ENCODE measurements at regions not wholly inside any gene's neighbourhood (a gene's known extent, or its start where the extent isn't known, plus 50 kb on each side); places are given as distances from the start of the nearest gene placed in this dataset.

DNA sequence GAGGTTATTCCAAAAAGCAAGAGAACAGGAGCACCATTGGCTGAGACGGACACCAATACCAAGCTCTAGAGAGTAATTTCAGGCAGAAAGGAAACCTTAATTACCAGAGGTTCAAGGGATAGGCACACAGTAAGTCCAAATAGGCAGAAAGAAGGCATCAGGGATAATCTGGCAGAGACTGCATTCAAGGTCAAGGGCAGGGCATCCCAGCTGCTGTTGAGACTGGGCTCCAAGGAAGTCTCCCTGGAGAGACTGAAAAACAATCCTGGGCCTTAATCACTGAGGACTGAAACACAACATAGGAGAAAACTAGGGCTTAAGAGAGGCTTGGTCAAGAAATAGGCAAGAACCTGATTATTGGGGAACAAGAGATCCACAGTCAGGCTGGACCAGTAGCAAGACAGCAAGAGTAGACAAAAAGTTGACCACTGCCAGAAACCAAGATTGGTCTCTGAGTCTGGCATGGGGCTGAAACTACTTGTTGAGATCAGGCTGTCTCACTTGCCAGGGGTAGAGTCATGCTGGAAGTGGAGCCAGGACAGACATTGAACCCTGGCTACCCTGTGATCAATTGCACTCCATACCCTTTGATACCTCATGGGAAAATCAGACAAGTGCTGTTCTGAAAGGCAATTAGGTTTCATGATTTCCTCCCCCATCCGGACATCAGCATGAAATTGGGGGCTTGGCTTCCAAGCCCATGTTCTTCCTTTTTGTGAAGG lies 193.2 kb upstream of the TNP1 start:
- H3K36me3 Mint-ChIP-seq (ENCODE audit: low read depth) = no peaks in the 10 kb centered on the region
- no peak overlapping the region for H3K4me3 Mint-ChIP-seq
- H3K27ac Mint-ChIP-seq = no peak overlapping the region
- ATAC-seq (no peak), DNase-seq (no peak)
- H3K27me3 Mint-ChIP-seq = peaks cover 18% of the 10 kb centered on the region
- no peaks in the 10 kb centered on the region for H3K4me1 Mint-ChIP-seq
- no peaks in the 10 kb centered on the region for H3K9me3 ChIP-seq (ENCODE audit: control insufficient read depth, low read length, poor library complexity, severe bottlenecking)

DNA sequence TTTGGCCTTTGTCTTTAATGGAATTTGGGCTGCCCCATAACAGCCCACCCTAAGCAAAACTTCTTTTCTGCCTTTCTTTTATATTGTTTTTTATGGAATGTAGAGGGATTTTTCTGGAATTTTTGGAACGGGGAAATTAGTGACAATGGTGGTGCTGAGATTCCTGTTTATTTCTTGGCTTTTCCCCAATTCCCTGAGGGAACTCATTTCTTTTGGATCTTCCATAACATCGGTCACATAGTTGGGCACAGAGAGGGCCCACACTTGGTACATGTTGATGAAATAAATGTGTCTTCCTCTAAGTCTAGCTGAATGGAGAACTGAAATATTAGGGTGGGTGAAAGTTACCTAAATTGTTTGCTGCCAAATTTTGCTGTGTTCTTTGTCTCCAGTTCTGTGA lies 191.6 kb upstream of the TNP1 start:
- no peak for ATAC-seq

DNA sequence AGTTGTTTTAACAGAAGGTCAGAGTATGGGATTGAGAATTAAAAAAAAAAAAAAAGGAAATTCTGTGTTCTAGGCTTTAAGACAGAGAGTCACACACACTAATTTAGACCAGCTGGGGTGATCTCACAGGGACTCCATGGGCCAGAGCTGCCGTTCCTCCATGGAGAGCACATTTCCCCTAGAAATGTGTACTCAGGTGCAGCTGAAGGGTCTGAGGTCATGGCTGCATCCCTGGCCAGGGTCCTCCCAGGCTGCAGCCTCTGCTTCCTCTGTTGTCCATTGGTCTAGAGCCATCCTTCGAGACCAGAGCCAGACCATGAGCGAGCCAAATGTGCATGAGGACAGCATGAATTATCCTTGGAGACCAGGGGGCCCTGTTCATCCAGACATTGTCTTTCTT lies 190.1 kb upstream of the TNP1 start:
- DNase-seq (no peak), ATAC-seq (no peak)
- Mint-ChIP-seq H3K27ac (no peak overlapping the region), H3K27me3 (peaks cover 13% of the 10 kb centered on the region), H3K4me3 (no peak overlapping the region), H3K36me3 (ENCODE audit: low read depth) (no peaks in the 10 kb centered on the region), H3K4me1 (no peaks in the 10 kb centered on the region)
- no peaks in the 10 kb centered on the region for H3K9me3 ChIP-seq (ENCODE audit: control insufficient read depth, low read length, poor library complexity, severe bottlenecking)

More for the DNA sequence above, 191.6 kb upstream of the TNP1 start:
- no peak for DNase-seq
- Mint-ChIP-seq H3K27me3 (peaks cover 18% of the 10 kb centered on the region), H3K4me3 (no peak overlapping the region), H3K36me3 (ENCODE audit: low read depth) (no peaks in the 10 kb centered on the region), H3K27ac (no peak overlapping the region), H3K4me1 (no peaks in the 10 kb centered on the region)
- no peaks in the 10 kb centered on the region for H3K9me3 ChIP-seq (ENCODE audit: control insufficient read depth, low read length, poor library complexity, severe bottlenecking)

DNA sequence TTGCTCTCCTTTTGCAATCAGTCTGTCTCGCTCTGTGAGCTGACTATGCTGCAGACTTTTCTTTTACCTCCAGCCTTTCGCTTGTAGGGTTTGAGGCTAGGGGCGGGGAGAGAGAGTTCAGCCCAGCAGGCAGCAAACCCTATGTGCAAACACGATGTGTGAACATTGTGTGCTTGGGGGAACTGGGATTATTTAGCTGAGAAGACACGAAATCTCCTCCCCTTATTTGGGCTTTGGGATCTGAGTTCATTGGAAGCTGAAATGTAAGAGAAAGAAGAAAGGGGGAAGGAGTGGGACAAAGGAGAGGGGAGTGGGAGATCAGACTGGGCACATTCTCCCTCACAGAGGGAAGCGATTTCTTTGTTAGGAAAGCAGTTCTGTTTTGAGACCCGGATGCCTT lies 189.6 kb upstream of the TNP1 start:
- Mint-ChIP-seq H3K4me3 (no peak overlapping the region), H3K27me3 (peaks cover 18% of the 10 kb centered on the region), H3K27ac (no peak overlapping the region), H3K4me1 (no peaks in the 10 kb centered on the region), H3K36me3 (ENCODE audit: low read depth) (no peaks in the 10 kb centered on the region)
- DNase-seq = no peak
- no peak for ATAC-seq
- H3K9me3 ChIP-seq (ENCODE audit: control insufficient read depth, low read length, poor library complexity, severe bottlenecking) = no peaks in the 10 kb centered on the region

DNA sequence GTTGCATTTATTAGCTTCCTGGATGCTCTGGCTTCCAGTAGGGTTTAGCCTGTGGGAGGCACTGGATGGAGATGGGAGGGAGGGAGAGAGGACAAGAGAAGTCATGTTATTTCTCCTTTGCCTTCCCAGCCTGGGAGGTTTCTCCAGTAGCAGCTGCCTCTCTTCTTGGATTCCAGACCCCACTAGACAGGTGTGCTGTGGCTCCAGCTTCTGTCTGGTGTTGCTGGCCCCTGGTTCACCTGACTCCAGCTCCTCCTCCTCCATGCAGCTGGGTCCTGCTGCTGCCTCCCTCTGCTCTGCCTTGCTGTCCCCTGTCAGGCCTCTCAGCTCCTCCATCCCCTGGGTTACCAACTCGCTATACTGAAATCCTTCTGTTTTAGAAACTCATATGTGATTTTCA lies 188.9 kb upstream of the TNP1 start:
- Mint-ChIP-seq H3K27me3 (peaks cover 18% of the 10 kb centered on the region), H3K27ac (no peak overlapping the region)
- ATAC-seq = no peak

DNA sequence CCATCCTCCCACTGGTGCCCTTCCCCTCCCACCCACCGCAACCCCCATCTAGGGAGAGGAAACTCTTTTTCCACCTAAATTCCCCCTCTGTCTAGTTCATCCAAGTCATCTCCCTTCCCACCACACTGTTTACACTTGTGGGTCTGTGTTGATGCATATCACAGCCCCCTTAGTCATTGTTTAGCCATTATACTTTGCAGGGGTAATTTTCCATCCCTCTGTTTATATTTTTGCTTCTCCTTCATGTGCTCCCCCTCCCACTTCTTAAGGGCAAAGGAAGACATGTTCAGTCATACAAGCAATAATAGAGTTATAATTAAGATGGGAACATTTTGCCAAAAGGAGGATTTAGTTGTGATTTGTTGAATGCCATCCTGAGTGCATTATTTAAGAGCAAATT lies 187.8 kb upstream of the TNP1 start:
- H3K27ac Mint-ChIP-seq = no peak overlapping the region
- no peaks in the 10 kb centered on the region for H3K4me1 Mint-ChIP-seq
- ATAC-seq (no peak), DNase-seq (no peak)
- no peak overlapping the region for H3K4me3 Mint-ChIP-seq
- no peaks in the 10 kb centered on the region for H3K36me3 Mint-ChIP-seq (ENCODE audit: low read depth)
- peaks cover 18% of the 10 kb centered on the region for H3K27me3 Mint-ChIP-seq
- no peaks in the 10 kb centered on the region for H3K9me3 ChIP-seq (ENCODE audit: control insufficient read depth, low read length, poor library complexity, severe bottlenecking)

More for the DNA sequence above, 188.9 kb upstream of the TNP1 start:
- no peaks in the 10 kb centered on the region for H3K9me3 ChIP-seq (ENCODE audit: control insufficient read depth, low read length, poor library complexity, severe bottlenecking)
- DNase-seq = no peak
- no peak overlapping the region for H3K4me3 Mint-ChIP-seq
- no peaks in the 10 kb centered on the region for H3K4me1 Mint-ChIP-seq
- no peaks in the 10 kb centered on the region for H3K36me3 Mint-ChIP-seq (ENCODE audit: low read depth)

DNA sequence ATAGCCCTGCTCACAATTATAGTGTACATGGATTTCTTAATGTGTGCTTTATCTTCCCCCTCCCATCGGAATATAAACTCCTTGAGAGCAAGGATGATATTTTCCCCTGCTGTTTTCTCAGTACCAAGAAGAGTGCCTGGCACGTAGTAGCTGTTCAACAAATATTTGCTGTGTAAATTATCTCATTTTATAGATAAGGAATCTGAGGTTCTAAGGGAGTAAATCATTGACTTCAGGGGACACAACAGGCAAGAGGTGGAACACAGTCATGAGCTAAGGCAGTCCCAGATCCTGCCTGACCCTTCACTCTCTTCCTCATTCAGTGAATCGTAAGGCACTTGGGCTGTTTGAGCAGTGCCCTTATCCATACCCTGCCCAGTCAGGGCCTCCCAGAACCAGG lies 187.3 kb upstream of the TNP1 start:
- no peaks in the 10 kb centered on the region for H3K36me3 Mint-ChIP-seq (ENCODE audit: low read depth)
- no peak overlapping the region for H3K4me3 Mint-ChIP-seq
- ATAC-seq (no peak), DNase-seq (no peak)
- no peaks in the 10 kb centered on the region for H3K9me3 ChIP-seq (ENCODE audit: control insufficient read depth, low read length, poor library complexity, severe bottlenecking)
- no peak overlapping the region for H3K27ac Mint-ChIP-seq
- H3K27me3 Mint-ChIP-seq = peaks cover 18% of the 10 kb centered on the region
- H3K4me1 Mint-ChIP-seq = no peaks in the 10 kb centered on the region

DNA sequence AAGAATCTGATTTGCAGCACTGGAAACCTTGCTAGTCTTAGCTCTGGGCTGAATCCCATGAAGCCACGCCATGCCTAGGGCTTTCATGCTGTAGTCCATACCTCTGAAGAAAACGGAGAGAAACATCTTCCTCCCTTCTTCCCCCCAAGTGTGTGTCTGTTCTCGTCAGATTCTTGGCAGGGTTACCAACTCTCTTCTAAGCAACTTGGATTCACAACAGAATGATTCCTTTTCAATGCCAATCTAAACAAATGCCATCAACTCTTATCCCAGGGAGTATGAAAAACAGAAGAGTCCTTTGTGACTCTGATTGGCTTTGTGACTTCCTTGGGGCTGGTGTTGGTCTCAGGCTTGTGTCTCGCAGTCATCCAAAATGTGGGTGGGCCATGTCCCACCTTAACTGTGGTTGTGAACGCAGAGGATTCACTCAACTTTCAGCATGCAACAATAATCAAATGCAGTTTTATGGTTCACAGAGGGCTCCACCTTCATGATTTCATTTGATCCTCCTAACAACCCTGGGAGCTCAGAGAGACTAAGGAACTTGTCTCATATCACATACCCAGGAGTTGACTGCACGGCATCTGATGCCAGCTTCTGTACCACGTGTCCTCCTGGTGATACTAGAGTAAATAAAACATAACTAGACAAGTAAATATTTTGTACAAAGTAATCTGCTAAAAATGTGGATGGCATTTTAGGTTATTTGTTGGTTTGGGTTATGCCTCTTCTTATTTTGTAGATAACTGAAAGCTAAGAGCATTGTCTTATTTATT lies 186.0 kb upstream of the TNP1 start:
- H3K27me3 Mint-ChIP-seq = peaks cover 18% of the 10 kb centered on the region
- no peaks in the 10 kb centered on the region for H3K4me1 Mint-ChIP-seq
- DNase-seq (no peak), ATAC-seq (no peak)
- H3K27ac Mint-ChIP-seq = no peak overlapping the region
- H3K36me3 Mint-ChIP-seq (ENCODE audit: low read depth) = no peaks in the 10 kb centered on the region
- H3K9me3 ChIP-seq (ENCODE audit: control insufficient read depth, low read length, poor library complexity, severe bottlenecking) = no peaks in the 10 kb centered on the region
- H3K4me3 Mint-ChIP-seq = no peak overlapping the region

DNA sequence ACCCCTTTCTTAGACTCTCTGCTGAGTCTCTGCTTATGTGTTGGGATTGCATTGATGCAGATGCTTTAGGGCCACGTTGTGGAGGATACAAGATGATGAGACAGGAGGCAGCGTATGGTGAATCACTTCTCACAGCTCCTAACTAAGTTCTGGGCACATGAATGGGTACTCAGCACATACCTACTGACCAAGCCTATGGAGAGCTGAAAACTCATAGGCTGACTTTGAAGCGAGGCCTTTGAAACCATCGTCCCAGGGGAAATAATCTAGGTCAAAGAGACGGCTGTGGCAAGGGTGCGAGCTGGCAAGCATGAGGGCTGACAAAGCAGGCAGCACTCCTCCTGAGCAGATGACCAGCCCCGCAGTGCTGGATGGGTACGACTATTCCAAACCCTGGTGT lies 180.2 kb upstream of the TNP1 start:
- H3K4me1 Mint-ChIP-seq = no peaks in the 10 kb centered on the region
- H3K4me3 Mint-ChIP-seq = no peak overlapping the region
- no peaks in the 10 kb centered on the region for H3K36me3 Mint-ChIP-seq (ENCODE audit: low read depth)
- no peaks in the 10 kb centered on the region for H3K9me3 ChIP-seq (ENCODE audit: control insufficient read depth, low read length, poor library complexity, severe bottlenecking)
- DNase-seq (no peak), ATAC-seq (no peak)
- H3K27me3 Mint-ChIP-seq = peaks cover 14% of the 10 kb centered on the region
- H3K27ac Mint-ChIP-seq = no peak overlapping the region

DNA sequence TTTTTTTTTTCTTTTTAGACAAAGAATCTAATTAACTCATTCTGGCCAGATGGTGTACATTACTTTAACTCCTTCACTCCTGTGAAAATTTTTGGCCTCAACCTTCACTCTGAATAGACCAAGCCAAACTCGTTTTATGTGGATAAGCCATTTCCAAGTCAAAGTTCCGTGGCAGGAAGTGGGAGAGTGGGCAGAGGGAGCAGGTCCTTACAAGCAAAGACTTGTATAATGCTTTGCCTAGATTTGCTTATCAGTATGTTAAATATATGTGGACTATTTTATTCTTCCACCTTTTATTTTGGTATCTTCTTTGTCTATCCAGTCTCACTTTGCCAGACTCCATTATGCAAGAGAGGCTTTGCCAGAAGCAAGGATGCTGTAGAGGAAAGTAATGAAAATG lies 178.1 kb upstream of the TNP1 start:
- no peaks in the 10 kb centered on the region for H3K9me3 ChIP-seq (ENCODE audit: control insufficient read depth, low read length, poor library complexity, severe bottlenecking)
- Mint-ChIP-seq H3K27me3 (peaks cover 8% of the 10 kb centered on the region), H3K27ac (no peak overlapping the region), H3K36me3 (ENCODE audit: low read depth) (no peaks in the 10 kb centered on the region), H3K4me1 (no peaks in the 10 kb centered on the region), H3K4me3 (no peak overlapping the region)
- no peak for DNase-seq
- no peak for ATAC-seq

DNA sequence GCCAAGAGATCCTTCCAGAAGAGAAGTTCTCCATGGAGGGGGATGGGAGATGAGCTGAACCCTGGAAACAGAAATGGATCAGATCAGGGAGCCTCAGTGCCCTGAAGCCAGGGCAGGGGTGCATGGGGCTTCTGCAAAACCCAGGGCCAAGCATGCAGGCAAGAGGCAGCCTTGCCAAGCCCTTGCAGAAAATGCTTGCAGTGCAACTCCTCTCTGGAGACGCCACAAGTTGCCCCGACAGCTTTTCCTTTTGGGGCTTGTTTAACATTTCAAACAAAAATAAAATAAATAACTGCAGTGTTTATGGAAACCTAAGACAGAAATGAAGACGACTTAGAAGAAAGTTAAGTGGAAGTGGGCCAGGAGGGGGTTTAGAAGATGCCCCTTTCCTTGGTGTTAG lies 177.5 kb upstream of the TNP1 start:
- Mint-ChIP-seq H3K27me3 (peaks cover 8% of the 10 kb centered on the region), H3K27ac (no peak overlapping the region), H3K4me1 (no peaks in the 10 kb centered on the region), H3K4me3 (no peak overlapping the region), H3K36me3 (ENCODE audit: low read depth) (no peaks in the 10 kb centered on the region)
- no peaks in the 10 kb centered on the region for H3K9me3 ChIP-seq (ENCODE audit: control insufficient read depth, low read length, poor library complexity, severe bottlenecking)
- DNase-seq (no peak), ATAC-seq (no peak)

DNA sequence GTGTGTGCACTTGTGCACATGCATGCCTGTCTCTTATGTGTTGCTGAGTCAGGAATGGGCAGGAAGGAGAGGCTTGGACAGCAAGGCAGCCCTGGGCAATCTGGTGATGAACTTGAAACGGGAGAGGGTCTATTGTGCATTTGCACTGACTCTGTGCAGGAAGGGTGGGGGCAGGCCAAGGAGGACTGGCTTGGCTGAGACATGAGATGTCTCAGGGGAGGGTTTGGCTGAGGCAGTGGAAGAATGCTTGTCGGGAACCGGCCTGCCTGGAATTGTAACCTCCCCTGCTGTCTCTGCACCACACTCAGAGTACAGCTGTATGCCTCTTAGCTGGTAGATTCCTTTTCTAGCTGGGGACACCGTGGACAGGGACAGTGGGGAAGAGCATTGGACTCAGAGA lies 176.1 kb upstream of the TNP1 start:
- ATAC-seq (no peak), DNase-seq (no peak)
- Mint-ChIP-seq H3K4me1 (no peaks in the 10 kb centered on the region), H3K4me3 (no peak overlapping the region), H3K27me3 (peaks cover 8% of the 10 kb centered on the region), H3K36me3 (ENCODE audit: low read depth) (no peaks in the 10 kb centered on the region), H3K27ac (no peak overlapping the region)
- no peaks in the 10 kb centered on the region for H3K9me3 ChIP-seq (ENCODE audit: control insufficient read depth, low read length, poor library complexity, severe bottlenecking)

DNA sequence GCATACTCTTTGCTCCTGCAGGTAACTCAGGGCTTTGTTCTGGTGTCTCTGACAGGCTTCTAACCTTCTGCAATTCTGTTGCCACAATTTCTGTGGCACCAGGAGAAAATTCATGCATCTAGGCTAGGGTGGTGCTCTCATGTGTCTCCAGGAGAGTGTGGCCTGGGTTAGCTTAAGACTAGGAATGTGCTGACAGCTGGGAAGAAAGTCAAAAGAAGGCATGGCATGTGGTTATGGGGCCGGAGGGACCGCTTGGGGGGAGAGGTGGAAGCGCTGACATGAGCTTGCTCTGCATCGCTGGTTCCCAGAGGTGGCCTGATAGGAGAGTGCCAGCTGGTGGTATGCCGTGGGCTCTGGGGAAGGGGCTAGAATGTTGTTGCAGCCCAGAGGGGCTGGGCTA lies 173.3 kb upstream of the TNP1 start:
- peaks cover 10% of the 10 kb centered on the region for H3K27me3 Mint-ChIP-seq
- no peak overlapping the region for H3K27ac Mint-ChIP-seq
- H3K9me3 ChIP-seq (ENCODE audit: control insufficient read depth, low read length, poor library complexity, severe bottlenecking) = no peaks in the 10 kb centered on the region
- H3K36me3 Mint-ChIP-seq (ENCODE audit: low read depth) = no peaks in the 10 kb centered on the region
- no peaks in the 10 kb centered on the region for H3K4me1 Mint-ChIP-seq
- no peak for DNase-seq
- H3K4me3 Mint-ChIP-seq = no peak overlapping the region
- ATAC-seq = no peak

DNA sequence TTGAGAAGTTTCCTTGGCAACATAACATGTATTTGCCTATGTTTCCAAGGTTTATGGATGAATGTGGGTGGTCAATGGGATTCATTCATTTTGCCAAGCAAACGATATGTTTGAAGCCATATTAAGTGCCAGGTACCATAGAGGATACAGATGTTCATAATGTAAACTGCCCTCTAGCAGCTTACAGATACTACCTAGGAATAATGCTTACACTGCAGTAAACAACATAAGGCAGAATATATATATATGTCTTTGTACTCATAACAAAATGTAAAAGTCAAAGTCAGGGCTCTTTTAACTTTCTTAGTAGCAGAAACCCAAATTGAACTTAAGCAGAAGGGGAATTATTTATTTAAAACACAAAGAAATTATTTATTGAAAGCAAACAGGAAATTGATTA lies 171.6 kb upstream of the TNP1 start:
- Mint-ChIP-seq H3K27ac (no peak overlapping the region), H3K36me3 (ENCODE audit: low read depth) (no peaks in the 10 kb centered on the region), H3K4me3 (no peak overlapping the region), H3K27me3 (peaks cover 11% of the 10 kb centered on the region), H3K4me1 (no peaks in the 10 kb centered on the region)
- no peaks in the 10 kb centered on the region for H3K9me3 ChIP-seq (ENCODE audit: control insufficient read depth, low read length, poor library complexity, severe bottlenecking)
- ATAC-seq (no peak), DNase-seq (no peak)
